ENCODE measurements at regions not wholly inside any gene's neighbourhood (a gene's known extent, or its start where the extent isn't known, plus 50 kb on each side); places are given as distances from the start of the nearest gene placed in this dataset.
A peak's percentile ranks its signal among the peaks of the same experiment; 100 is the strongest.

- no peak overlapping the region for H3K27ac ChIP-seq (ENCODE audit: low read depth, low read length, severe bottlenecking)
- no peaks in the 10 kb centered on the region for H3K9me3 ChIP-seq (ENCODE audit: control insufficient read depth, low read length)
- WGBS, 2 experiments (ENCODE audit: insufficient coverage in 2 of 2), result 40 to 100% methylated on average over 1 of the region's 1 CpG
- no peak overlapping the region for H3K4me3 ChIP-seq (ENCODE audit: extremely low read depth, insufficient read depth, low read length, poor library complexity, severe bottlenecking)
- peaks cover 12% of the 10 kb centered on the region for H3K4me1 ChIP-seq (ENCODE audit: control insufficient read depth, insufficient read depth, low read length, poor library complexity, severe bottlenecking)
- no peaks in the 10 kb centered on the region for H3K36me3 ChIP-seq (ENCODE audit: control insufficient read depth, insufficient read depth, low read length)
These were observed 668.7 kb downstream of the NR2F1-AS1 start for GRCh38 chr5:92912283-92912682.

DNA sequence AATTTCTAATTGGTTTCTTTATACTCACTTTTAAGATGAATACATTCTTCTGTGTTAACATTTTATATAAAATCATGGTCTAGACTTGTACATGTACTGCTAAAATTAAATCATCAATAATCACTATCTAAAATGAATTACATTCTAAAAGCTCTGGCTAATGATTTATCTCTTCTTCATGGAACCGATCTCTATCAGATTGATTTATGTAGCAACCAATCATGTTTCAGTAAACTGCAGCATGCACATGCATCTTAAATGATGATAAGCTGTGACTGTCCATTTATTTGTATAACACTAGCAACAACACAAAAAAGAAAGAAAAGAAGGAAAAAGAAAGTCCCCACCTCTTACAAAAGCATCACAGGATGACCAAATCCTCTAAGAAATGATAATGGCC lies 669.2 kb downstream of the NR2F1-AS1 start:
- Histone ChIP-seq H3K9me3 (ENCODE audit: control insufficient read depth, low read length) (no peaks in the 10 kb centered on the region), H3K4me1 (ENCODE audit: control insufficient read depth, insufficient read depth, low read length, poor library complexity, severe bottlenecking) (peaks cover 16% of the 10 kb centered on the region), H3K36me3 (ENCODE audit: control insufficient read depth, insufficient read depth, low read length) (no peaks in the 10 kb centered on the region), H3K27ac (ENCODE audit: low read depth, low read length, severe bottlenecking) (no peak overlapping the region), H3K4me3 (ENCODE audit: extremely low read depth, insufficient read depth, low read length, poor library complexity, severe bottlenecking) (no peak overlapping the region)
- no CpG with 5 or more reads among the region's 1 CpG for WGBS, 2 experiments (ENCODE audit: insufficient coverage in 2 of 2)

GRCh38 chr5:92911293-92911692 lies 669.7 kb downstream of the NR2F1-AS1 start:
- Histone ChIP-seq H3K4me3 (ENCODE audit: extremely low read depth, insufficient read depth, low read length, poor library complexity, severe bottlenecking) (no peak overlapping the region), H3K4me1 (ENCODE audit: control insufficient read depth, insufficient read depth, low read length, poor library complexity, severe bottlenecking) (peaks cover 16% of the 10 kb centered on the region), H3K9me3 (ENCODE audit: control insufficient read depth, low read length) (no peaks in the 10 kb centered on the region), H3K36me3 (ENCODE audit: control insufficient read depth, insufficient read depth, low read length) (no peaks in the 10 kb centered on the region), H3K27ac (ENCODE audit: low read depth, low read length, severe bottlenecking) (no peak overlapping the region)

- Histone ChIP-seq H3K9me3 (ENCODE audit: control insufficient read depth, low read length) (no peaks in the 10 kb centered on the region), H3K4me1 (ENCODE audit: control insufficient read depth, insufficient read depth, low read length, poor library complexity, severe bottlenecking) (peaks cover 16% of the 10 kb centered on the region), H3K36me3 (ENCODE audit: control insufficient read depth, insufficient read depth, low read length) (no peaks in the 10 kb centered on the region), H3K27ac (ENCODE audit: low read depth, low read length, severe bottlenecking) (no peak overlapping the region), H3K4me3 (ENCODE audit: extremely low read depth, insufficient read depth, low read length, poor library complexity, severe bottlenecking) (no peak overlapping the region)
- WGBS, 2 experiments (ENCODE audit: insufficient coverage in 2 of 2), result 22 to 39% methylated on average over 4 to 6 of the region's 6 CpGs
These were observed 671.4 kb downstream of the NR2F1-AS1 start for GRCh38 chr5:92909602-92909962.

- H3K27ac ChIP-seq (ENCODE audit: low read depth, low read length, severe bottlenecking), result peak overlapping the region; percentile 47
- no peak overlapping the region for H3K4me3 ChIP-seq (ENCODE audit: extremely low read depth, insufficient read depth, low read length, poor library complexity, severe bottlenecking)
- 100% methylated on average over 1 of the region's 1 CpG for WGBS, 2 experiments (ENCODE audit: insufficient coverage in 2 of 2)
- H3K4me1 ChIP-seq (ENCODE audit: control insufficient read depth, insufficient read depth, low read length, poor library complexity, severe bottlenecking), result peaks cover 16% of the 10 kb centered on the region
- H3K36me3 ChIP-seq (ENCODE audit: control insufficient read depth, insufficient read depth, low read length), result no peaks in the 10 kb centered on the region
- H3K9me3 ChIP-seq (ENCODE audit: control insufficient read depth, low read length), result no peaks in the 10 kb centered on the region
These were observed 671.9 kb downstream of the NR2F1-AS1 start for GRCh38 chr5:92908952-92909601.

DNA sequence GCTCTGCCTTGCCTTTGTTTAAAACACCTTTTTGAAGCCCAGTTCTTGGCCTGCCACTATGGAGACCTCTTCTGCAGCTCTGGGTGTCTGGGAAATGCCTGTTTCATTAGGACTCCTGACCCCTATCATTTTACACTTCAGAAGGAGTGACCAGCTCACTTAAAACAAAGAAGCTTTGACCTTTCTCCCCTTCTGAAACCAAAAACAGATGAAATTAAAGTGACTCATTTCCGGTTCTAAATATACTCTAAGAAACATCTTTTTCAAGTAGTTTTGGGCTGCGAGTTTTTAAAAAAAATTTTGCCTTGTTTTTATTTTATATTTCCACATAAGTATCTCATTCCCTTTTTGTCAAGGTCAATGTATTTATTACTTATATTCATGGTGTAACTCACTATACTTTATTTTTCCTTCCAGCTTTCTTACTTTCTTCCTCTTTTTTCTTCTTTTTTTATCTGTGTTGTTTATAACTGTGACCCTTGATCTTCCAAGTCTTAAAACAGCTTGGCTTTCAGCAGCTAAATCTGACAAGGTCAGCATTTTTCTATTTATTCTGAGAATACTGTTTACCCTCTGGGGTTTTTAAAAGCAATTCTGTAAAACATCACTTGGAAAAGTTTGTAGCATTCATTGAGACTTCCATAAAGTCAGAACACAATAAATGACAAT lies 672.9 kb downstream of the NR2F1-AS1 start:
- peaks cover 16% of the 10 kb centered on the region for H3K4me1 ChIP-seq (ENCODE audit: control insufficient read depth, insufficient read depth, low read length, poor library complexity, severe bottlenecking)
- no peaks in the 10 kb centered on the region for H3K36me3 ChIP-seq (ENCODE audit: control insufficient read depth, insufficient read depth, low read length)
- WGBS, 2 experiments (ENCODE audit: insufficient coverage in 2 of 2), result no CpG with 5 or more reads among the region's 2 CpGs
- H3K9me3 ChIP-seq (ENCODE audit: control insufficient read depth, low read length), result no peaks in the 10 kb centered on the region
- peak overlapping the region; percentile 46 for H3K27ac ChIP-seq (ENCODE audit: low read depth, low read length, severe bottlenecking)
- no peak overlapping the region for H3K4me3 ChIP-seq (ENCODE audit: extremely low read depth, insufficient read depth, low read length, poor library complexity, severe bottlenecking)

GRCh38 chr5:92906798-92907376 lies 674.1 kb downstream of the NR2F1-AS1 start:
- no peaks in the 10 kb centered on the region for H3K36me3 ChIP-seq (ENCODE audit: control insufficient read depth, insufficient read depth, low read length)
- 94 to 100% methylated on average over 1 to 6 of the region's 6 CpGs for WGBS, 2 experiments (ENCODE audit: insufficient coverage in 2 of 2)
- no peaks in the 10 kb centered on the region for H3K9me3 ChIP-seq (ENCODE audit: control insufficient read depth, low read length)
- H3K4me1 ChIP-seq (ENCODE audit: control insufficient read depth, insufficient read depth, low read length, poor library complexity, severe bottlenecking), result peaks cover 16% of the 10 kb centered on the region
- H3K4me3 ChIP-seq (ENCODE audit: extremely low read depth, insufficient read depth, low read length, poor library complexity, severe bottlenecking), result no peak overlapping the region
- no peak overlapping the region for H3K27ac ChIP-seq (ENCODE audit: low read depth, low read length, severe bottlenecking)

GRCh38 chr5:92904021-92904420 lies 677.0 kb downstream of the NR2F1-AS1 start:
- H3K36me3 ChIP-seq (ENCODE audit: control insufficient read depth, insufficient read depth, low read length), result no peaks in the 10 kb centered on the region
- no CpG with 5 or more reads among the region's 3 CpGs for WGBS, 2 experiments (ENCODE audit: insufficient coverage in 2 of 2)
- no peak overlapping the region for H3K27ac ChIP-seq (ENCODE audit: low read depth, low read length, severe bottlenecking)
- H3K9me3 ChIP-seq (ENCODE audit: control insufficient read depth, low read length), result no peaks in the 10 kb centered on the region
- no peak overlapping the region for H3K4me3 ChIP-seq (ENCODE audit: extremely low read depth, insufficient read depth, low read length, poor library complexity, severe bottlenecking)
- peaks cover 16% of the 10 kb centered on the region for H3K4me1 ChIP-seq (ENCODE audit: control insufficient read depth, insufficient read depth, low read length, poor library complexity, severe bottlenecking)

- H3K27ac ChIP-seq (ENCODE audit: low read depth, low read length, severe bottlenecking), result no peak overlapping the region
- WGBS, 2 experiments (ENCODE audit: insufficient coverage in 2 of 2), result 68 to 88% methylated on average over 3 of the region's 4 CpGs
- H3K4me1 ChIP-seq (ENCODE audit: control insufficient read depth, insufficient read depth, low read length, poor library complexity, severe bottlenecking), result no peaks in the 10 kb centered on the region
- H3K9me3 ChIP-seq (ENCODE audit: control insufficient read depth, low read length), result no peaks in the 10 kb centered on the region
- H3K36me3 ChIP-seq (ENCODE audit: control insufficient read depth, insufficient read depth, low read length), result no peaks in the 10 kb centered on the region
- H3K4me3 ChIP-seq (ENCODE audit: extremely low read depth, insufficient read depth, low read length, poor library complexity, severe bottlenecking), result no peak overlapping the region
These were observed 681.4 kb downstream of the NR2F1-AS1 start for GRCh38 chr5:92899611-92900010.

GRCh38 chr5:92896722-92897121 lies 684.3 kb downstream of the NR2F1-AS1 start:
- no peak overlapping the region for H3K4me3 ChIP-seq (ENCODE audit: extremely low read depth, insufficient read depth, low read length, poor library complexity, severe bottlenecking)
- no peaks in the 10 kb centered on the region for H3K9me3 ChIP-seq (ENCODE audit: control insufficient read depth, low read length)
- H3K4me1 ChIP-seq (ENCODE audit: control insufficient read depth, insufficient read depth, low read length, poor library complexity, severe bottlenecking), result no peaks in the 10 kb centered on the region
- no peaks in the 10 kb centered on the region for H3K36me3 ChIP-seq (ENCODE audit: control insufficient read depth, insufficient read depth, low read length)
- H3K27ac ChIP-seq (ENCODE audit: low read depth, low read length, severe bottlenecking), result no peak overlapping the region

- Histone ChIP-seq H3K27ac (ENCODE audit: low read depth, low read length, severe bottlenecking) (no peak overlapping the region), H3K36me3 (ENCODE audit: control insufficient read depth, insufficient read depth, low read length) (no peaks in the 10 kb centered on the region), H3K4me3 (ENCODE audit: extremely low read depth, insufficient read depth, low read length, poor library complexity, severe bottlenecking) (no peak overlapping the region), H3K9me3 (ENCODE audit: control insufficient read depth, low read length) (no peaks in the 10 kb centered on the region), H3K4me1 (ENCODE audit: control insufficient read depth, insufficient read depth, low read length, poor library complexity, severe bottlenecking) (no peaks in the 10 kb centered on the region)
- WGBS, 2 experiments (ENCODE audit: insufficient coverage in 2 of 2), result no CpG with 5 or more reads among the region's 2 CpGs
These were observed 690.2 kb downstream of the NR2F1-AS1 start for GRCh38 chr5:92890841-92891244.
